Activated CD8-positive, alpha-beta T cell treated with anti-CD3 and anti-CD28 coated beads for 36 hours (primary cell): ENCODE measurements at regions not wholly inside any gene's neighbourhood (a gene's known extent, or its start where the extent isn't known, plus 50 kb on each side); places are given as distances from the start of the nearest gene placed in this dataset.
"Not testable (repeated sequence)": the region's sequence is repeated elsewhere in the genome, so short reads cannot be mapped to it uniquely, and the experiment has no call there.

ENCODE experiments used
- ATAC-seq: fragments of 200-7000 bp; cut with Tn5 transposase; one replicate; pipeline ENCODE4 v1.10.0; 2021; ENCODE audit warnings: mild to moderate bottlenecking, moderate library complexity
- CTCF ChIA-PET: fragments of 350-600 bp; sonication (Branson Sonifier 250); formaldehyde crosslinking; loops from one replicate; lab custom pipeline; 2021; ENCODE audit warnings: antibody characterized with exemption; lab: Charles Lee
- POLR2A ChIA-PET: fragments of 350-600 bp; sonication (Branson Sonifier 250); formaldehyde crosslinking; loops from one replicate; lab custom pipeline; 2021; ENCODE audit warnings: antibody characterized with exemption; lab: Charles Lee
- DNase-seq: peaks from one replicate; pipeline ENCODE4 v3.0.0-alpha.2; 2020
- H3K27ac Mint-ChIP-seq: one replicate; pipeline ENCODE4 v1.8.0; 2021; ENCODE audit warnings: mild to moderate bottlenecking, mixed read lengths
- H3K27me3 Mint-ChIP-seq: one replicate; pipeline ENCODE4 v1.8.0; 2021; ENCODE audit warnings: mixed read lengths
- H3K36me3 Mint-ChIP-seq: one replicate; pipeline ENCODE4 v1.8.0; 2021; ENCODE audit warnings: low read depth, mixed read lengths
- H3K4me1 Mint-ChIP-seq: one replicate; pipeline ENCODE4 v1.8.0; 2021; ENCODE audit warnings: low read depth, mixed read lengths
- H3K4me3 Mint-ChIP-seq: one replicate; pipeline ENCODE4 v1.8.0; 2021; ENCODE audit warnings: mild to moderate bottlenecking, moderate library complexity, mixed read lengths
- H3K9me3 Mint-ChIP-seq: one replicate; pipeline ENCODE4 v1.8.0; 2021; ENCODE audit warnings: mixed read lengths
- intact Hi-C: fragments of 100-400 bp; cut with micrococcal nuclease; formaldehyde crosslinking; loops from one replicate; pipeline ENCODE4 v1.10.0; 2022
- TF ChIP-seq, protein P1 (sequence below): fragments of 200-600 bp; IDR thresholded peaks from one replicate; pipeline ENCODE4 v1.8.0; 2022; ENCODE audit warnings: antibody characterized with exemption, mild to moderate bottlenecking

GRCh38 chr21:25191141-25191540, 416.1 kb downstream of the MRPL39 start:
- no peak for ATAC-seq
- no peak overlapping the region for H3K27ac Mint-ChIP-seq

DNA sequence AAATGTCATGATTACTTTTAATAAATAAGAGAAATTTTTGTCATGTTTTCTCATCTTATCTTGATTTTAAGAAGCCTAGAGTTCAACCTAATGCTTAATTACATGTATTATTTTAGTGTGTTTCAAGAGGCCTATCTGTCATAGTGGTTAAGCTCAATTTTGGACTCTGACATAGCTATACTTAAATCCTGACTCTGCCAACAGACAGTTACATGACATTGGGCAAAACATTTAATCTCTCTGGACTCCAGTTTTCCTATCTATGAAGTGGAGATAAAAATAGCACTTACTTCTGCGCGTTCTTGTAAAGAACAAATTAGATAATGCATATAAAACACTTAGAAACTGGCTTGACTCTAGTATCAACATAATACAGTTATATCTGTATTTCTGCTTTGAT, 417.8 kb downstream of the MRPL39 start:
- TF ChIP-seq, protein P1, sequence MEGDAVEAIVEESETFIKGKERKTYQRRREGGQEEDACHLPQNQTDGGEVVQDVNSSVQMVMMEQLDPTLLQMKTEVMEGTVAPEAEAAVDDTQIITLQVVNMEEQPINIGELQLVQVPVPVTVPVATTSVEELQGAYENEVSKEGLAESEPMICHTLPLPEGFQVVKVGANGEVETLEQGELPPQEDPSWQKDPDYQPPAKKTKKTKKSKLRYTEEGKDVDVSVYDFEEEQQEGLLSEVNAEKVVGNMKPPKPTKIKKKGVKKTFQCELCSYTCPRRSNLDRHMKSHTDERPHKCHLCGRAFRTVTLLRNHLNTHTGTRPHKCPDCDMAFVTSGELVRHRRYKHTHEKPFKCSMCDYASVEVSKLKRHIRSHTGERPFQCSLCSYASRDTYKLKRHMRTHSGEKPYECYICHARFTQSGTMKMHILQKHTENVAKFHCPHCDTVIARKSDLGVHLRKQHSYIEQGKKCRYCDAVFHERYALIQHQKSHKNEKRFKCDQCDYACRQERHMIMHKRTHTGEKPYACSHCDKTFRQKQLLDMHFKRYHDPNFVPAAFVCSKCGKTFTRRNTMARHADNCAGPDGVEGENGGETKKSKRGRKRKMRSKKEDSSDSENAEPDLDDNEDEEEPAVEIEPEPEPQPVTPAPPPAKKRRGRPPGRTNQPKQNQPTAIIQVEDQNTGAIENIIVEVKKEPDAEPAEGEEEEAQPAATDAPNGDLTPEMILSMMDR, result no peak
- Mint-ChIP-seq H3K27ac (no peak overlapping the region), H3K4me3 (no peak overlapping the region), H3K9me3 (no peaks in the 10 kb centered on the region), H3K36me3 (no peaks in the 10 kb centered on the region), H3K27me3 (no peaks in the 10 kb centered on the region), H3K4me1 (no peaks in the 10 kb centered on the region)
- ChIA-PET POLR2A (no interaction called here), CTCF (no interaction called here)
- intact Hi-C loops, result no loop called here
- ATAC-seq, result no peak
- DNase-seq, result no peak

More at GRCh38 chr21:25191141-25191540, 416.1 kb downstream of the MRPL39 start:
- no peak for DNase-seq
- ChIA-PET CTCF (no interaction called here), POLR2A (no interaction called here)
- H3K4me1 Mint-ChIP-seq, result no peaks in the 10 kb centered on the region
- no peaks in the 10 kb centered on the region for H3K27me3 Mint-ChIP-seq
- TF ChIP-seq, protein P1, result no peak
- intact Hi-C loops, result no loop called here
- H3K36me3 Mint-ChIP-seq, result no peaks in the 10 kb centered on the region
- no peak overlapping the region for H3K4me3 Mint-ChIP-seq
- H3K9me3 Mint-ChIP-seq, result no peaks in the 10 kb centered on the region

- Mint-ChIP-seq H3K4me3 (no peak overlapping the region), H3K27ac (no peak overlapping the region), H3K36me3 (no peaks in the 10 kb centered on the region), H3K27me3 (no peaks in the 10 kb centered on the region), H3K4me1 (no peaks in the 10 kb centered on the region), H3K9me3 (no peaks in the 10 kb centered on the region)
- POLR2A ChIA-PET, result no interaction called here
- TF ChIP-seq, protein P1, result no peak
- intact Hi-C loops, result no loop called here
- ATAC-seq, result no peak
- CTCF ChIA-PET, result no interaction called here
- DNase-seq, result no peak
Observed at GRCh38 chr21:25188677-25189079, 418.6 kb downstream of the MRPL39 start.

GRCh38 chr21:25186273-25186672, 421.0 kb downstream of the MRPL39 start:
- intact Hi-C loops, result no loop called here
- no peak overlapping the region for H3K27ac Mint-ChIP-seq
- no peaks in the 10 kb centered on the region for H3K36me3 Mint-ChIP-seq
- ChIA-PET CTCF (no interaction called here), POLR2A (no interaction called here)
- no peak overlapping the region for H3K4me3 Mint-ChIP-seq
- TF ChIP-seq, protein P1, result no peak
- no peaks in the 10 kb centered on the region for H3K4me1 Mint-ChIP-seq
- no peaks in the 10 kb centered on the region for H3K27me3 Mint-ChIP-seq
- DNase-seq (no peak), ATAC-seq (no peak)
- H3K9me3 Mint-ChIP-seq, result no peaks in the 10 kb centered on the region

GRCh38 chr21:25183577-25183976, 423.7 kb downstream of the MRPL39 start:
- no peaks in the 10 kb centered on the region for H3K36me3 Mint-ChIP-seq
- TF ChIP-seq, protein P1, result no peak
- ChIA-PET CTCF (no interaction called here), POLR2A (no interaction called here)
- H3K9me3 Mint-ChIP-seq, result no peaks in the 10 kb centered on the region
- intact Hi-C loops, result no loop called here
- H3K4me1 Mint-ChIP-seq, result no peaks in the 10 kb centered on the region
- no peaks in the 10 kb centered on the region for H3K27me3 Mint-ChIP-seq
- ATAC-seq (no peak), DNase-seq (no peak)
- H3K4me3 Mint-ChIP-seq, result no peak overlapping the region
- no peak overlapping the region for H3K27ac Mint-ChIP-seq

- H3K27me3 Mint-ChIP-seq, POLR2A ChIA-PET, H3K4me3 Mint-ChIP-seq, intact Hi-C loops, ATAC-seq, H3K9me3 Mint-ChIP-seq, CTCF ChIA-PET, DNase-seq, H3K36me3 Mint-ChIP-seq, H3K4me1 Mint-ChIP-seq, H3K27ac Mint-ChIP-seq: not testable (repeated sequence)
Observed at GRCh38 chr21:25181690-25182089, 425.6 kb downstream of the MRPL39 start.
